ENCODE measurements at regions not wholly inside any gene's neighbourhood (a gene's known extent, or its start where the extent isn't known, plus 50 kb on each side); places are given as distances from the start of the nearest gene placed in this dataset.

- no peak for DNase-seq (ENCODE audit: low read depth)
These were observed 210.7 kb upstream of the SLC10A2 start for GRCh38 chr13:103276775-103277498.

- DNase-seq (ENCODE audit: low read depth): no peak
These were observed 209.5 kb upstream of the SLC10A2 start for GRCh38 chr13:103275722-103276121.

- DNase-seq (ENCODE audit: low read depth): no peak
These were observed 208.9 kb upstream of the SLC10A2 start for GRCh38 chr13:103275081-103275480.

GRCh38 chr13:103273825-103274224 lies 207.6 kb upstream of the SLC10A2 start:
- DNase-seq (ENCODE audit: low read depth): no peak

- no peak for DNase-seq (ENCODE audit: low read depth)
These were observed 206.6 kb upstream of the SLC10A2 start for GRCh38 chr13:103272770-103273169.

GRCh38 chr13:103263448-103263847 lies 197.2 kb upstream of the SLC10A2 start:
- no peak for DNase-seq (ENCODE audit: low read depth)

- DNase-seq (ENCODE audit: low read depth): no peak
These were observed 189.5 kb upstream of the SLC10A2 start for GRCh38 chr13:103255587-103256301.

- DNase-seq (ENCODE audit: low read depth): no peak
These were observed 183.9 kb upstream of the SLC10A2 start for GRCh38 chr13:103250071-103250470.

GRCh38 chr13:103246581-103247200 lies 180.5 kb upstream of the SLC10A2 start:
- DNase-seq (ENCODE audit: low read depth): no peak

- no peak for DNase-seq (ENCODE audit: low read depth)
These were observed 177.3 kb upstream of the SLC10A2 start for GRCh38 chr13:103243495-103243894.

GRCh38 chr13:103238441-103238840 lies 172.2 kb upstream of the SLC10A2 start:
- no peak for DNase-seq (ENCODE audit: low read depth)

GRCh38 chr13:103236213-103236612 lies 170.0 kb upstream of the SLC10A2 start:
- DNase-seq (ENCODE audit: low read depth): no peak

GRCh38 chr13:103229674-103230073 lies 163.5 kb upstream of the SLC10A2 start:
- no peak for DNase-seq (ENCODE audit: low read depth)

GRCh38 chr13:103224804-103225203 lies 158.6 kb upstream of the SLC10A2 start:
- no peak for DNase-seq (ENCODE audit: low read depth)

- DNase-seq (ENCODE audit: low read depth): no peak
These were observed 156.5 kb upstream of the SLC10A2 start for GRCh38 chr13:103222683-103223082.

- DNase-seq (ENCODE audit: low read depth): no peak
These were observed 152.0 kb upstream of the SLC10A2 start for GRCh38 chr13:103218253-103218652.

- DNase-seq (ENCODE audit: low read depth): no peak
These were observed 146.9 kb upstream of the SLC10A2 start for GRCh38 chr13:103213152-103213551.

- DNase-seq (ENCODE audit: low read depth): no peak
These were observed 144.1 kb upstream of the SLC10A2 start for GRCh38 chr13:103210348-103210747.

- DNase-seq (ENCODE audit: low read depth): no peak
These were observed 137.6 kb upstream of the SLC10A2 start for GRCh38 chr13:103203735-103204330.

GRCh38 chr13:103200118-103200885 lies 134.1 kb upstream of the SLC10A2 start:
- no peak for DNase-seq (ENCODE audit: low read depth)

- no peak for DNase-seq (ENCODE audit: low read depth)
These were observed 133.3 kb upstream of the SLC10A2 start for GRCh38 chr13:103199380-103200088.

Data from ELR (cell line).